Central memory CD8-positive, alpha-beta T cell (primary cell): ENCODE measurements at regions not wholly inside any gene's neighbourhood (a gene's known extent, or its start where the extent isn't known, plus 50 kb on each side); places are given as distances from the start of the nearest gene placed in this dataset.

Source experiments
- ATAC-seq: fragments of 150-1000 bp; cut with Tn5 transposase; replicated peaks from 2 replicates; pipeline ENCODE4 v1.10.0; 2022; ENCODE audit warnings: mild to moderate bottlenecking, moderate FRiP score, moderate number of reproducible peaks; ENCODE audit not compliant: poor library complexity, severe bottlenecking; ENCODE audit errors: extremely low read depth
- DNase-seq, 2 donors: peaks; one replicate each; pipeline ENCODE4 v3.0.0; 2021; ENCODE audit warnings: low spot score in 2 of 2
- H3K27ac Mint-ChIP-seq: one replicate; pipeline ENCODE4 v1.8.0; 2022; ENCODE audit warnings: low read depth, mild to moderate bottlenecking, moderate library complexity, mixed read lengths
- H3K27me3 Mint-ChIP-seq: one replicate; pipeline ENCODE4 v1.8.0; 2022; ENCODE audit warnings: mixed read lengths
- H3K36me3 Mint-ChIP-seq: one replicate; pipeline ENCODE4 v1.8.0; 2022; ENCODE audit warnings: mild to moderate bottlenecking, moderate library complexity, mixed read lengths; ENCODE audit not compliant: insufficient read depth
- H3K4me1 Mint-ChIP-seq: one replicate; pipeline ENCODE4 v1.8.0; 2022; ENCODE audit warnings: mixed read lengths
- H3K4me3 Mint-ChIP-seq: one replicate; pipeline ENCODE4 v1.8.0; 2022; ENCODE audit warnings: mild to moderate bottlenecking, moderate library complexity, mixed read lengths
- H3K9me3 Mint-ChIP-seq: one replicate; pipeline ENCODE4 v1.8.0; 2022; ENCODE audit warnings: mixed read lengths

DNA sequence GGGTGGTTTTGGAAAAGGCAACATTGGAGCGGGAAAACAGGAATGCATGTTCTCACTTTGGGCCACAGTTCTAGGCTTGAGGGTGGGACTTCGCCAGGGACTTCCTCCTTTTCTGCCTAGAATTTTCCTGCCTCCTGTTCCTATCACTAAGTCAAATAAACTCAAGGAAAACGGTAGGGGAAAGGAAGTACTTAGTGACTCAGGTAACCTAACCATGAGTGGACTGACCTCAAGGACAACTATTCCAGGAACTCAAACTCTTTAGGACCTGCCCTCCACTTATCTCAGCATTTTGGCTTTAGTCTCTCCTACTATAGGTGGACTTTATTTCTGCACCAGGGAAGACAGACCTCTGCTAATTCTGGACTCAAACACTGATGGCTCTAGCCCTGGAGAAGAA is 281.7 kb downstream of the ZNF674 start:
- no peak overlapping the region for H3K4me3 Mint-ChIP-seq
- no peak overlapping the region for H3K27ac Mint-ChIP-seq
- H3K4me1 Mint-ChIP-seq, result no peaks in the 10 kb centered on the region
- H3K27me3 Mint-ChIP-seq, result peaks cover 15% of the 10 kb centered on the region
- ATAC-seq, result no peak
- H3K9me3 Mint-ChIP-seq, result no peaks in the 10 kb centered on the region
- DNase-seq, result no peak
- H3K36me3 Mint-ChIP-seq, result no peaks in the 10 kb centered on the region

GRCh38 chrX:46262304-46262703 is 282.9 kb downstream of the ZNF674 start:
- no peaks in the 10 kb centered on the region for H3K4me1 Mint-ChIP-seq
- H3K27ac Mint-ChIP-seq, result no peak overlapping the region
- ATAC-seq (no peak), DNase-seq (no peak)
- H3K27me3 Mint-ChIP-seq, result peaks cover 15% of the 10 kb centered on the region
- no peaks in the 10 kb centered on the region for H3K9me3 Mint-ChIP-seq
- no peak overlapping the region for H3K4me3 Mint-ChIP-seq
- no peaks in the 10 kb centered on the region for H3K36me3 Mint-ChIP-seq

DNA sequence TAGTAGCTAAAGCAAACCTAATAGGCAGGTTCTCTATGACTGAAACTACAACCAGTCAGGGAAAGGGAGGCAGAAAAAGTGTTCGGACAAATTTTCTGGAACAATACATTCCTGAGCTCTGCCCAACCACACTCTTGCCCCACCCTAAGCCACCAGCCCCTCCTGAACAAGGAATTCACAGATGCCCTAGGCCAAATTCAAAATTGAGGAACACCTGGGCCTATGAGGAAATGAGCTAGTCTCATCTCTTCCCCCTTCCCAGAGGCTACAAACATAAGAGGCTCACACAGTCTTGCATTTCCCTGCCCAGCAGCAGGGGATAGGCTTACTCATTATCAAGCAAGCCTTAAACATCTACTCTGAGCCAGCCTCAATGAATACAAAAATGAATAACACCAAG is 284.7 kb downstream of the ZNF674 start:
- H3K9me3 Mint-ChIP-seq, result no peaks in the 10 kb centered on the region

DNA sequence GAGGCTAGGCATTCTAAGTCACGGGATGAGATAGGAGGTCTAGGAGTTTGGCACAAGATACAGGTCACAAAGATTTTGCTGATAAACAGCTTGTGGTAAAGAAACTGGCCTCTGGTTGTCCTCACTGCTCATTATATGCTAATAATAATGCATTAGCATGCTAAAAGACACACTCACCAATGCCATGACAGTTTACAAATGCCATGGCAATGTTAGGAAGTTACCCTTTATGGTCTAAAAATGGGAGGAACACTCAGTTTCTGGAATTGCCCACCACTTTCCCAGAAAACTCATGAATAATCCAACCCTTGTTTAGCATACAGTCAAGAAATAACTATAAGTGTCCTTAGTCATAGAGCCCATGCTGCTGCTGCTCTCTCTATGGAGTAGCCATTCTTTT is 286.9 kb downstream of the ZNF674 start:
- no peaks in the 10 kb centered on the region for H3K36me3 Mint-ChIP-seq
- no peaks in the 10 kb centered on the region for H3K27me3 Mint-ChIP-seq
- no peaks in the 10 kb centered on the region for H3K4me1 Mint-ChIP-seq
- ATAC-seq, result no peak
- no peak for DNase-seq
- no peak overlapping the region for H3K27ac Mint-ChIP-seq
- no peak overlapping the region for H3K4me3 Mint-ChIP-seq
- no peaks in the 10 kb centered on the region for H3K9me3 Mint-ChIP-seq

More for the DNA sequence above, 284.7 kb downstream of the ZNF674 start:
- Mint-ChIP-seq H3K4me1 (no peaks in the 10 kb centered on the region), H3K36me3 (no peaks in the 10 kb centered on the region), H3K27me3 (peaks cover 13% of the 10 kb centered on the region), H3K27ac (no peak overlapping the region), H3K4me3 (no peak overlapping the region)
- DNase-seq (no peak), ATAC-seq (no peak)

GRCh38 chrX:46257451-46257879 is 287.8 kb downstream of the ZNF674 start:
- Mint-ChIP-seq H3K27me3 (no peaks in the 10 kb centered on the region), H3K4me1 (no peaks in the 10 kb centered on the region), H3K4me3 (no peak overlapping the region), H3K27ac (no peak overlapping the region), H3K9me3 (no peaks in the 10 kb centered on the region), H3K36me3 (no peaks in the 10 kb centered on the region)
- ATAC-seq (no peak), DNase-seq (no peak)

- Mint-ChIP-seq H3K27ac (no peak overlapping the region), H3K4me3 (no peak overlapping the region), H3K36me3 (no peaks in the 10 kb centered on the region), H3K4me1 (no peaks in the 10 kb centered on the region), H3K27me3 (no peaks in the 10 kb centered on the region), H3K9me3 (no peaks in the 10 kb centered on the region)
- DNase-seq (no peak), ATAC-seq (no peak)
These were observed 288.3 kb downstream of the ZNF674 start for GRCh38 chrX:46256875-46257274.

DNA sequence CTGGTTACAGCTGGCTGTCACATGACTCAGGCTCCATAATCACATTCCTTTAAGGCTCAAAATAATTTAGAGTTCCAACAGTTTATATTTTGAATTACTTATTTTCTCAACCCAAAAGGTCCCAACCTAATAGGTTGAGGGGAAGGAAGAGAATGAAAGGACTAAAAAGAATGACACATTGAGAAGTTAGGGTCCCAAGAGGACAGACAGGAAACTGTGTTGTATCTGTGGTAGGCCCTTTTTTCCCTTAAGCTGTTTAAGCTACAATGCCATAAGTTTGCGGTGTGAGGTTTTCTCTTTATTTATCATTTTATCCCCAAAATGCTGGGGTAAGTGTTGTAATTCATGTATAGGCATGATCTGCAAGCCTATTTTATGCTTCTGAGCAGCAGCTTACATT is 290.2 kb downstream of the ZNF674 start:
- DNase-seq (no peak), ATAC-seq (no peak)
- Mint-ChIP-seq H3K4me3 (no peak overlapping the region), H3K27me3 (no peaks in the 10 kb centered on the region), H3K9me3 (no peaks in the 10 kb centered on the region), H3K27ac (no peak overlapping the region), H3K4me1 (no peaks in the 10 kb centered on the region), H3K36me3 (no peaks in the 10 kb centered on the region)

- no peak overlapping the region for H3K4me3 Mint-ChIP-seq
- H3K4me1 Mint-ChIP-seq, result no peaks in the 10 kb centered on the region
- ATAC-seq, result no peak
- no peaks in the 10 kb centered on the region for H3K36me3 Mint-ChIP-seq
- H3K27ac Mint-ChIP-seq, result no peak overlapping the region
- H3K27me3 Mint-ChIP-seq, result no peaks in the 10 kb centered on the region
- DNase-seq, result no peak
- H3K9me3 Mint-ChIP-seq, result no peaks in the 10 kb centered on the region
These were observed 290.6 kb downstream of the ZNF674 start for GRCh38 chrX:46254641-46255040.

GRCh38 chrX:46251755-46252154 is 293.5 kb downstream of the ZNF674 start:
- DNase-seq (no peak), ATAC-seq (no peak)
- Mint-ChIP-seq H3K4me3 (no peak overlapping the region), H3K27me3 (no peaks in the 10 kb centered on the region), H3K36me3 (no peaks in the 10 kb centered on the region), H3K4me1 (no peaks in the 10 kb centered on the region), H3K9me3 (no peaks in the 10 kb centered on the region), H3K27ac (no peak overlapping the region)

DNA sequence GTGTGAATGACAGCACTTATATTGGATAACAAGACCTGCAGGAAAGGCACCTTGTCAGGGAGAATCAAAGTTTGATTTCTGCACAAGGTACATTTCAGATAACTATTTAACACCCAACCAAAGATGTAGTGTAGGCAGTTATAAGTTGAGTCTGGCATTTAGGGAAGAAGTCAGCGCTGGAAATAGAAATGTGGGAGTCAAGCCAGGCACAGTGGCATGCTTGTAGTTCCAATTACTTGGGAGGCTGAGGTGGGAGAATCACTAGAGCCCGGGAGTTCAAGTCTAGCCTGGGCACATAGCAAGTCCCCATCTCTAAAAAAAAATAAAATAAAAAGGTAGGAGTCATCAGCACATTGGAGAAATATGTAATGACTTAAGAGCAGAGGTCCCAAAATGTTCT is 295.1 kb downstream of the ZNF674 start:
- Mint-ChIP-seq H3K4me3 (no peak overlapping the region), H3K36me3 (no peaks in the 10 kb centered on the region), H3K27me3 (no peaks in the 10 kb centered on the region), H3K27ac (no peak overlapping the region), H3K4me1 (no peaks in the 10 kb centered on the region), H3K9me3 (no peaks in the 10 kb centered on the region)
- no peak for ATAC-seq
- no peak for DNase-seq

- no peaks in the 10 kb centered on the region for H3K4me1 Mint-ChIP-seq
- no peak overlapping the region for H3K4me3 Mint-ChIP-seq
- no peaks in the 10 kb centered on the region for H3K27me3 Mint-ChIP-seq
- DNase-seq (no peak), ATAC-seq (no peak)
- no peaks in the 10 kb centered on the region for H3K36me3 Mint-ChIP-seq
- H3K9me3 Mint-ChIP-seq, result no peaks in the 10 kb centered on the region
- H3K27ac Mint-ChIP-seq, result no peak overlapping the region
These were observed 297.8 kb downstream of the ZNF674 start for GRCh38 chrX:46247456-46247855.

DNA sequence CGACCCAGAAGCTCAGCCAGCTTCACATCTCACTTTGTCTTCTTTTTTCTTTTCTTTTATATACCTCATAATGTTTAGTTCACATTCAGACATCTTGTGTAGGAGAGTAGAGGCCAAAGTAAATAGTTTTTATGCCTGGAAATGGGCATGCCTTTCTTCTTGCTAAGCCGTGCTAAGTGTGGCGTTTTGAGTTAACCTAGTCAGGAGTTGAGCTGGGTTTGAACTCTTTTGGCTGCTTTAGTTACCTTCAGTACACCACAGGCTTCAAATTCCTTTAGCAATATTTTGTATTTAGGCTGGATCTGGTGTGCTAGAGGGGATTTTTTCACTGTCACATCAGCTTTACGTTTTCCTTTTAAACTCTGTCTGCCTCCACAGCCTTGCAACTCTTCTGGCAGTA is 300.8 kb downstream of the ZNF674 start:
- ATAC-seq, result no peak
- no peaks in the 10 kb centered on the region for H3K27me3 Mint-ChIP-seq
- no peak overlapping the region for H3K27ac Mint-ChIP-seq
- no peak for DNase-seq
- H3K4me3 Mint-ChIP-seq, result no peak overlapping the region
- no peaks in the 10 kb centered on the region for H3K9me3 Mint-ChIP-seq
- H3K4me1 Mint-ChIP-seq, result no peaks in the 10 kb centered on the region
- H3K36me3 Mint-ChIP-seq, result no peaks in the 10 kb centered on the region

GRCh38 chrX:46236411-46236810 is 308.8 kb downstream of the ZNF674 start:
- no peaks in the 10 kb centered on the region for H3K27me3 Mint-ChIP-seq
- no peaks in the 10 kb centered on the region for H3K4me1 Mint-ChIP-seq
- H3K27ac Mint-ChIP-seq, result no peak overlapping the region
- H3K36me3 Mint-ChIP-seq, result no peaks in the 10 kb centered on the region
- no peak overlapping the region for H3K4me3 Mint-ChIP-seq
- no peaks in the 10 kb centered on the region for H3K9me3 Mint-ChIP-seq
- ATAC-seq (no peak), DNase-seq (no peak)

GRCh38 chrX:46235778-46236177 is 309.4 kb downstream of the ZNF674 start:
- Mint-ChIP-seq H3K4me3 (no peak overlapping the region), H3K4me1 (no peaks in the 10 kb centered on the region), H3K36me3 (no peaks in the 10 kb centered on the region), H3K27me3 (no peaks in the 10 kb centered on the region), H3K9me3 (no peaks in the 10 kb centered on the region), H3K27ac (no peak overlapping the region)
- no peak for ATAC-seq
- DNase-seq, result no peak
